Prostate gland (tissue), 2 donors: ENCODE measurements at regions not wholly inside any gene's neighbourhood (a gene's known extent, or its start where the extent isn't known, plus 50 kb on each side); places are given as distances from the start of the nearest gene placed in this dataset.

Source experiments
- DNase-seq: peaks from one replicate; pipeline ENCODE4 v3.0.0-alpha.2; 2019; ENCODE audit warnings: low spot score
- H3K27ac ChIP-seq, 2 donors: fragments of 200-600 bp; sonication (generic); 2 replicates each; pipeline ENCODE4 v1.5.1; 2017 to 2019
- H3K27me3 ChIP-seq: fragments of 200-600 bp; sonication (generic); replicated peaks from 2 replicates; pipeline ENCODE4 v1.5.1; 2019; ENCODE audit not compliant: insufficient read depth
- H3K36me3 ChIP-seq, 2 donors: fragments of 200-600 bp; sonication (generic); 1 replicate in 1 of 2; 2 replicates in 1 of 2; pipeline versions ENCODE4 v1.5.1 to v1.8.1; 2017 to 2019
- H3K4me1 ChIP-seq: fragments of 200-600 bp; sonication (generic); replicated peaks from 2 replicates; pipeline ENCODE4 v1.5.1; 2019
- H3K4me3 ChIP-seq, 2 donors: fragments of 200-600 bp; sonication (generic); 2 replicates each; pipeline ENCODE4 v1.5.1; 2017 to 2019
- H3K9me3 ChIP-seq: fragments of 200-600 bp; sonication (generic); 2 replicates; pipeline ENCODE4 v1.5.1; 2017
- CTCF ChIP-seq, 4 experiments: fragments of 200-600 bp in 2 of 4; fragments of 450-650 bp in 2 of 4; sonication (generic) in 2 of 4; IDR thresholded peaks; 1 replicate in 3 of 4; 2 replicates in 1 of 4; pipeline ENCODE4 v1.5.1; 2016 to 2019; ENCODE audit warnings: antibody characterized with exemption in 4 of 4, mild to moderate bottlenecking in 2 of 4, moderate library complexity in 2 of 4
- POLR2A ChIP-seq: fragments of 450-650 bp; IDR thresholded peaks from one replicate; pipeline ENCODE4 v1.6.1; 2016; ENCODE audit warnings: antibody characterized with exemption, mild to moderate bottlenecking
- POLR2AphosphoS5 ChIP-seq: sonication (generic); formaldehyde crosslinking; IDR thresholded peaks from one replicate; pipeline ENCODE4 v1.6.1; 2017; ENCODE audit warnings: antibody characterized with exemption
- WGBS: methylation state at CpG from one replicate; pipeline ENCODE4 v1.1.5; 2018; 5-methylcytosine and 5-hydroxymethylcytosine counted together
- intact Hi-C: fragments of 100-400 bp; cut with DNase I; formaldehyde crosslinking; loops from one replicate; pipeline ENCODE4 v1.14.2; 2022

GRCh38 chr1:242703467-242703866 lies 179.0 kb upstream of the PLD5 start:
- intact Hi-C loops, result no loop called here
- no peaks in the 10 kb centered on the region for H3K9me3 ChIP-seq
- H3K4me3 ChIP-seq, result no peak overlapping the region
- TF ChIP-seq POLR2AphosphoS5 (no peak), POLR2A (no peak), CTCF (IDR thresholded peaks at IDR 0.05) (no peak)
- no peak overlapping the region for H3K27ac ChIP-seq
- H3K36me3 ChIP-seq, result no peaks in the 10 kb centered on the region
- H3K4me1 ChIP-seq, result no peaks in the 10 kb centered on the region
- H3K27me3 ChIP-seq, result no peaks in the 10 kb centered on the region
- DNase-seq, result no peak
- WGBS, result 80% methylated on average over 2 of the region's 2 CpGs

GRCh38 chr1:242692988-242693387 lies 168.5 kb upstream of the PLD5 start:
- H3K4me3 ChIP-seq, result no peak overlapping the region
- WGBS, result 66% methylated on average over 2 of the region's 2 CpGs
- H3K36me3 ChIP-seq, result no peaks in the 10 kb centered on the region
- no peaks in the 10 kb centered on the region for H3K9me3 ChIP-seq
- H3K4me1 ChIP-seq, result no peaks in the 10 kb centered on the region
- intact Hi-C loops, result no loop called here
- no peak overlapping the region for H3K27ac ChIP-seq
- DNase-seq, result no peak
- TF ChIP-seq POLR2A (no peak), CTCF (IDR thresholded peaks at IDR 0.05) (no peak), POLR2AphosphoS5 (no peak)
- H3K27me3 ChIP-seq, result no peaks in the 10 kb centered on the region

- Histone ChIP-seq H3K9me3 (no peaks in the 10 kb centered on the region), H3K27ac (no peak overlapping the region), H3K4me3 (no peak overlapping the region), H3K27me3 (no peaks in the 10 kb centered on the region), H3K4me1 (no peaks in the 10 kb centered on the region), H3K36me3 (no peaks in the 10 kb centered on the region)
- WGBS, result 62% methylated on average over 2 of the region's 2 CpGs
- intact Hi-C loops, result no loop called here
- no peak for DNase-seq
- no peak for TF ChIP-seq POLR2AphosphoS5
- TF ChIP-seq POLR2A, result no peak
- TF ChIP-seq CTCF (IDR thresholded peaks at IDR 0.05), result no peak
Measured at GRCh38 chr1:242691610-242691945, 167.1 kb upstream of the PLD5 start.

GRCh38 chr1:242690849-242691609 lies 166.5 kb upstream of the PLD5 start:
- H3K27me3 ChIP-seq, result no peaks in the 10 kb centered on the region
- H3K4me1 ChIP-seq, result no peaks in the 10 kb centered on the region
- no peaks in the 10 kb centered on the region for H3K9me3 ChIP-seq
- H3K36me3 ChIP-seq, result no peaks in the 10 kb centered on the region
- WGBS, result 77% methylated on average over 8 of the region's 8 CpGs
- no peak overlapping the region for H3K4me3 ChIP-seq
- intact Hi-C loops, result no loop called here
- no peak for DNase-seq
- TF ChIP-seq POLR2A, result no peak
- no peak overlapping the region for H3K27ac ChIP-seq

- no peak overlapping the region for H3K27ac ChIP-seq
- H3K27me3 ChIP-seq, result no peaks in the 10 kb centered on the region
- WGBS, result 89% methylated on average over 11 of the region's 17 CpGs
- TF ChIP-seq POLR2A (no peak), CTCF (IDR thresholded peaks at IDR 0.05) (no peak), POLR2AphosphoS5 (no peak)
- no peaks in the 10 kb centered on the region for H3K4me1 ChIP-seq
- no peak overlapping the region for H3K4me3 ChIP-seq
- intact Hi-C loops, result no loop called here
- no peaks in the 10 kb centered on the region for H3K36me3 ChIP-seq
- no peaks in the 10 kb centered on the region for H3K9me3 ChIP-seq
- DNase-seq, result no peak
Measured at GRCh38 chr1:242689378-242689777, 164.9 kb upstream of the PLD5 start.
